ENCODE measurements at regions not wholly inside any gene's neighbourhood (a gene's known extent, or its start where the extent isn't known, plus 50 kb on each side); places are given as distances from the start of the nearest gene placed in this dataset.

- TF ChIP-seq CTCF (IDR thresholded peaks at IDR 0.05): no peak
- no peak overlapping the region for H3K4me3 Mint-ChIP-seq
- no peaks in the 10 kb centered on the region for H3K9me3 Mint-ChIP-seq
- no peaks in the 10 kb centered on the region; the same call in 1 of the 2 replicates for H3K27me3 Mint-ChIP-seq (ENCODE audit: insufficient read depth)
- H3K4me1 Mint-ChIP-seq (ENCODE audit: low read depth): peaks cover 45% of the 10 kb centered on the region
- H3K27ac Mint-ChIP-seq: peak overlapping the region; percentile 76
- H3K36me3 Mint-ChIP-seq (ENCODE audit: low read depth): no peaks in the 10 kb centered on the region
- DNase-seq: no peak
These were observed 83.2 kb upstream of the EED start for GRCh38 chr11:86161336-86161735.

- Mint-ChIP-seq H3K4me1 (ENCODE audit: low read depth) (peaks cover 45% of the 10 kb centered on the region), H3K27ac (no peak overlapping the region), H3K9me3 (no peaks in the 10 kb centered on the region), H3K4me3 (no peak overlapping the region), H3K27me3 (ENCODE audit: insufficient read depth) (no peaks in the 10 kb centered on the region; the same call in 1 of the 2 replicates), H3K36me3 (ENCODE audit: low read depth) (no peaks in the 10 kb centered on the region)
- DNase-seq: peak; percentile 77
- TF ChIP-seq CTCF (IDR thresholded peaks at IDR 0.05): no peak
These were observed 83.9 kb upstream of the EED start for GRCh38 chr11:86160541-86161149.

- Mint-ChIP-seq H3K27ac (no peak overlapping the region), H3K36me3 (ENCODE audit: low read depth) (no peaks in the 10 kb centered on the region), H3K9me3 (no peaks in the 10 kb centered on the region), H3K4me3 (no peak overlapping the region), H3K4me1 (ENCODE audit: low read depth) (peaks cover 45% of the 10 kb centered on the region), H3K27me3 (ENCODE audit: insufficient read depth) (no peaks in the 10 kb centered on the region; the same call in 1 of the 2 replicates)
- no peak for TF ChIP-seq CTCF (IDR thresholded peaks at IDR 0.05)
- DNase-seq: no peak
These were observed 85.0 kb upstream of the EED start for GRCh38 chr11:86159581-86159891.

- Mint-ChIP-seq H3K9me3 (no peaks in the 10 kb centered on the region), H3K4me1 (ENCODE audit: low read depth) (peaks cover 44% of the 10 kb centered on the region), H3K36me3 (ENCODE audit: low read depth) (no peaks in the 10 kb centered on the region), H3K27me3 (ENCODE audit: insufficient read depth) (no peaks in the 10 kb centered on the region; the same call in 1 of the 2 replicates), H3K27ac (no peak overlapping the region), H3K4me3 (no peak overlapping the region)
- no peak for TF ChIP-seq CTCF (IDR thresholded peaks at IDR 0.05)
- DNase-seq: no peak
These were observed 85.6 kb upstream of the EED start for GRCh38 chr11:86158704-86159580.

GRCh38 chr11:86157797-86158378 lies 86.7 kb upstream of the EED start:
- Mint-ChIP-seq H3K4me1 (ENCODE audit: low read depth) (peaks cover 37% of the 10 kb centered on the region), H3K4me3 (no peak overlapping the region), H3K36me3 (ENCODE audit: low read depth) (no peaks in the 10 kb centered on the region), H3K9me3 (no peaks in the 10 kb centered on the region), H3K27ac (no peak overlapping the region), H3K27me3 (ENCODE audit: insufficient read depth) (no peaks in the 10 kb centered on the region; the same call in 1 of the 2 replicates)
- TF ChIP-seq CTCF (IDR thresholded peaks at IDR 0.05): no peak
- DNase-seq: no peak
